Mesendoderm (in vitro differentiated cells): ENCODE measurements at regions not wholly inside any gene's neighbourhood (a gene's known extent, or its start where the extent isn't known, plus 50 kb on each side); places are given as distances from the start of the nearest gene placed in this dataset.

Experiments used
- DNase-seq: peaks from one replicate; pipeline ENCODE4 v3.0.0; 2013
- H2AK5ac ChIP-seq: 2 replicates; pipeline ENCODE4 v1.6.1; 2013; ENCODE audit warnings: low read length, inconsistent platforms
- H2BK120ac ChIP-seq: 2 replicates; pipeline ENCODE4 v1.6.1; 2013; ENCODE audit warnings: low read depth, mild to moderate bottlenecking, low read length, moderate library complexity, mixed read lengths
- H2BK15ac ChIP-seq: replicated peaks from 2 replicates; pipeline ENCODE4 v1.6.1; 2013; ENCODE audit warnings: low read depth, mild to moderate bottlenecking, moderate library complexity
- H2BK5ac ChIP-seq: 2 replicates; pipeline ENCODE4 v1.6.1; 2013; ENCODE audit warnings: low read length, inconsistent platforms
- H3K18ac ChIP-seq: 2 replicates; pipeline ENCODE4 v1.6.1; 2013; ENCODE audit warnings: mild to moderate bottlenecking, low read length, mixed read lengths
- H3K23ac ChIP-seq: one replicate; pipeline ENCODE4 v1.6.1; 2013; ENCODE audit warnings: low read length
- H3K27ac ChIP-seq: 2 replicates; pipeline ENCODE4 v1.5.1; 2013; ENCODE audit warnings: low read depth, mild to moderate bottlenecking, inconsistent platforms, low read length, moderate library complexity
- H3K27me3 ChIP-seq: 2 replicates; pipeline ENCODE4 v1.6.1; 2013; ENCODE audit warnings: low read length, control low read depth, mild to moderate bottlenecking, inconsistent platforms; ENCODE audit not compliant: insufficient read depth, poor library complexity
- H3K36me3 ChIP-seq: 2 replicates; pipeline ENCODE4 v1.6.1; 2013; ENCODE audit warnings: low read length, inconsistent platforms; ENCODE audit not compliant: control insufficient read depth, insufficient read depth
- H3K4ac ChIP-seq: one replicate; pipeline ENCODE4 v1.6.1; 2013; ENCODE audit warnings: low read depth, mild to moderate bottlenecking, low read length, moderate library complexity
- H3K4me1 ChIP-seq: 2 replicates; pipeline ENCODE4 v1.6.1; 2013; ENCODE audit warnings: low read depth, low read length, inconsistent platforms; ENCODE audit not compliant: control insufficient read depth
- H3K4me2 ChIP-seq: 2 replicates; pipeline ENCODE4 v1.6.1; 2013; ENCODE audit warnings: low read length
- H3K4me3 ChIP-seq: 2 replicates; pipeline ENCODE4 v1.5.1; 2013; ENCODE audit warnings: mild to moderate bottlenecking, low read length
- H3K56ac ChIP-seq: one replicate; pipeline ENCODE4 v1.6.1; 2013; ENCODE audit warnings: low read length
- H3K79me1 ChIP-seq: 2 replicates; pipeline ENCODE4 v1.6.1; 2013; ENCODE audit warnings: low read length, inconsistent platforms
- H3K79me2 ChIP-seq: 2 replicates; pipeline ENCODE4 v1.6.1; 2013; ENCODE audit warnings: mild to moderate bottlenecking, low read length; ENCODE audit not compliant: control insufficient read depth, insufficient read depth
- H3K9ac ChIP-seq: 2 replicates; pipeline ENCODE4 v1.6.1; 2013; ENCODE audit warnings: low read length, inconsistent platforms
- H4K5ac ChIP-seq: one replicate; pipeline ENCODE4 v1.6.1; 2013; ENCODE audit warnings: low read length
- H4K8ac ChIP-seq: one replicate; pipeline ENCODE4 v1.6.1; 2013; ENCODE audit warnings: low read depth, mild to moderate bottlenecking, control low read depth, low read length, moderate library complexity
- WGBS: extraction: QIAGEN DNeasy Blood & Tissue Kit; methylation state at CpG from one replicate; pipeline ENCODE4 v1.1.7; 2013; ENCODE audit warnings: low lambda C conversion rate, missing lambda C conversion rate; ENCODE audit not compliant: insufficient coverage; ENCODE audit errors: extremely low coverage; 5-methylcytosine and 5-hydroxymethylcytosine counted together

DNA sequence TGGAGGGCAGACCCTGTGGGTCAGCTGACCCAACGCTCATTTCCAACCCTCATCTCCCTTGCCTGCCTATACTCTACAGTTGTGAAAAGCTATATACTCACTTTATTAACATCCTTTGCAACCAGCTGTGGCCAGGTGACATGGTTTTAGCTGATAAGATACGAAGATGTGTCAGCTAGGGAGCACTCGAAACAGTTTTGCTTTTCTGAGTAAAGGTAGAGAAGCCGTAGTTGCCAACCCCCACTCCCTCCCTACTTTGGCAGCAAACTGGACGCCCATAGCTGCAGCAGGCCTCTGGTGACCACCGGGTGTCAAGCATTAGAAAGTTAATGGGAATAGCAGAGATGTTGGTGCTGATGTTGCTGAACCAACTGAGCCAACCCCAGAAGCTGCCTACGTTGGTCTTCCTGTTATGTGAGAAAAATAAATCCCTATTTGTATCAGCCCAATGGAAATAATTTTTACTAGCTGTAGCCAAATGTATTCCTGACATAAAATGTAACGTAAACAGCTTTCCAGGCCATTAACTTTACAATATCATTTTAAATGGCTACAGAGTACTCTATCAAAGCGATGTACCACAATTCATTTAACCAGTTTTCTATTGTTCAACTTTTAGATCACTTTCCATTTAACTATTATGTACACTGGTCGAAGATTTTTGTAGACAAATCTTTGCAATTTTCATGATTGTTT, 98.5 kb upstream of the TMCC3 start:
- Histone ChIP-seq H3K4me2 (no peak overlapping the region), H3K56ac (no peak overlapping the region), H3K27ac (no peak overlapping the region), H3K79me1 (no peaks in the 10 kb centered on the region), H4K8ac (no peak overlapping the region), H3K4ac (no peak overlapping the region), H3K4me1 (no peaks in the 10 kb centered on the region), H2BK120ac (no peak overlapping the region), H2AK5ac (no peak overlapping the region), H3K36me3 (no peaks in the 10 kb centered on the region), H2BK5ac (no peak overlapping the region), H2BK15ac (no peak overlapping the region), H4K5ac (no peak overlapping the region), H3K9ac (no peak overlapping the region), H3K27me3 (no peaks in the 10 kb centered on the region), H3K79me2 (no peaks in the 10 kb centered on the region), H3K4me3 (no peak overlapping the region), H3K23ac (no peak overlapping the region), H3K18ac (no peak overlapping the region)
- no CpG with 5 or more reads among the region's 10 CpGs for WGBS
- no peak for DNase-seq

GRCh38 chr12:94745562-94745961, 95.2 kb upstream of the TMCC3 start:
- no peaks in the 10 kb centered on the region for H3K27me3 ChIP-seq
- H3K36me3 ChIP-seq, result no peaks in the 10 kb centered on the region
- no peak overlapping the region for H3K9ac ChIP-seq

DNA sequence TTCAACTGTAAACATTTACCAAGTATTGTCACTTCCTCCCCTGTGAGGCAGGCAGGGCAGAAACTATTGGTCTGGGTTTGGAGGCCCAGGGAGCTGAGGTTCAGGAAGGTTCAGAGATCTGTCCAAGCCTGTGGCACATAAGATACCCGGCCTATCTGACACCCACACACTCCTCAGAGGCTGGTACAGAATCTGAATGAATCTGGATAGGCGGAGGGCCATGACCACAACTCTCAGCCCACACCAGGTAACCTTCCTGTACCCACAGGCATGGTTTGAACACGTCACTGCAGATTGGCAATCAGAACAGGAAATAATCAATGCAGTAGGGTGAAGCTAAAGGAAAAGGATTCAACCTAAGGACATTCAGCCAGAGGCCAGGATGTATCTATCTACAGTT, 92.8 kb upstream of the TMCC3 start:
- no CpG with 5 or more reads among the region's 3 CpGs for WGBS

More at GRCh38 chr12:94745562-94745961, 95.2 kb upstream of the TMCC3 start:
- no peaks in the 10 kb centered on the region for H3K4me1 ChIP-seq
- WGBS, result no CpG with 5 or more reads among the region's 4 CpGs
- no peak overlapping the region for H3K56ac ChIP-seq
- H2BK15ac ChIP-seq, result no peak overlapping the region
- no peak overlapping the region for H3K18ac ChIP-seq
- no peak for DNase-seq
- no peak overlapping the region for H4K5ac ChIP-seq
- no peak overlapping the region for H2BK120ac ChIP-seq
- H2BK5ac ChIP-seq, result no peak overlapping the region
- no peaks in the 10 kb centered on the region for H3K79me2 ChIP-seq
- H3K4me3 ChIP-seq, result no peak overlapping the region
- no peak overlapping the region for H3K4me2 ChIP-seq
- no peak overlapping the region for H3K4ac ChIP-seq
- no peak overlapping the region for H3K23ac ChIP-seq
- H4K8ac ChIP-seq, result no peak overlapping the region
- no peaks in the 10 kb centered on the region for H3K79me1 ChIP-seq
- no peak overlapping the region for H2AK5ac ChIP-seq
- no peak overlapping the region for H3K27ac ChIP-seq

DNA sequence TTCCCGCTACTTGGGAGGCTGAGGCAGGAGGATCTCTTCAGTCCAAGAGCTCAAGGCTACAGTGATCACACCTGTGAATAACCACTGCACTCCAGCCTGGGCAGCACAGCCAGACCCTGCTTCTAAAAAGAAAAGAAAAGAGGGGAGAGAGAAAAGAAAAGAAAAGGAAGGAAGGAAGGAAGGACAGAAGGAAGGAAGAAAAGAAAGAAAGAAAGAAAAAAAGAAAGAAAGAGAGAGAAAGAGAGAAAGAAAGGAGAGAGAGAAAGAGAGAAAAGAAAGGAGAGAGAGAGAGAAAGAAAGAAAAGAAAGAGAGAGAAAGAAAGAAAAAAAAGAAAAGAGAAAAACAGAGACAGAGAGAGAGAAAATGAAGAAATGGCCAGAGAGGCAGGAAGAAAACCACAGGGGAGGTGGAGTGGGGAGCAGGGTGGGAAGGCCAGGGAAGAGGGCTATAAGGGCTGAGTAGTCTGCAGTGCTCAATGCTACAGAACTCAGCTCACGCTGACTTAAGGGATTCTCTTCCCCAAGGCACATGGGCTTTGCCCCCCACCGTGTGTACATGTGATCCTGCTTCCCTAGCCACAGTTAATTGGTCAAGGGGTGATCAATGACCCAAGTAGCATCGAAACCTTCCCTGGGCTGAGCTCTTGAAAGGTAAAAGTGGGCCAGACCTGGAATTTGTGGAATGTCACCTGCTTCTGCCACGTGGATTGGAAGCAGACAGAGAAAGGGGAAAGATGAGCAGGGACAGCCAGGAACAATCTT, 90.4 kb upstream of the TMCC3 start:
- no peaks in the 10 kb centered on the region for H3K79me2 ChIP-seq
- H3K36me3 ChIP-seq, result no peaks in the 10 kb centered on the region
- no peak overlapping the region for H2BK120ac ChIP-seq
- H3K23ac ChIP-seq, result no peak overlapping the region
- no peaks in the 10 kb centered on the region for H3K27me3 ChIP-seq
- H3K4me1 ChIP-seq, result no peaks in the 10 kb centered on the region
- no peak overlapping the region for H4K5ac ChIP-seq
- no peak overlapping the region for H2AK5ac ChIP-seq
- H3K79me1 ChIP-seq, result no peaks in the 10 kb centered on the region
- no peak overlapping the region for H4K8ac ChIP-seq
- H3K4me2 ChIP-seq, result no peak overlapping the region
- DNase-seq, result peak; percentile 83
- H3K56ac ChIP-seq, result no peak overlapping the region
- no peak overlapping the region for H2BK5ac ChIP-seq
- H3K9ac ChIP-seq, result no peak overlapping the region
- no CpG with 5 or more reads among the region's 5 CpGs for WGBS
- H2BK15ac ChIP-seq, result no peak overlapping the region
- no peak overlapping the region for H3K27ac ChIP-seq
- H3K4me3 ChIP-seq, result no peak overlapping the region
- H3K4ac ChIP-seq, result no peak overlapping the region
- H3K18ac ChIP-seq, result no peak overlapping the region

More for the DNA sequence above, 92.8 kb upstream of the TMCC3 start:
- H3K9ac ChIP-seq, result no peak overlapping the region
- no peak for DNase-seq
- H2BK120ac ChIP-seq, result no peak overlapping the region
- H3K18ac ChIP-seq, result no peak overlapping the region
- H4K5ac ChIP-seq, result no peak overlapping the region
- no peak overlapping the region for H2AK5ac ChIP-seq
- H3K36me3 ChIP-seq, result no peaks in the 10 kb centered on the region
- no peak overlapping the region for H2BK5ac ChIP-seq
- H2BK15ac ChIP-seq, result no peak overlapping the region
- H3K27ac ChIP-seq, result no peak overlapping the region
- no peak overlapping the region for H3K4me2 ChIP-seq
- H3K23ac ChIP-seq, result no peak overlapping the region
- H3K79me2 ChIP-seq, result no peaks in the 10 kb centered on the region
- no peak overlapping the region for H3K4me3 ChIP-seq
- no peaks in the 10 kb centered on the region for H3K79me1 ChIP-seq
- H3K56ac ChIP-seq, result no peak overlapping the region
- H4K8ac ChIP-seq, result no peak overlapping the region
- no peak overlapping the region for H3K4ac ChIP-seq
- H3K4me1 ChIP-seq, result no peaks in the 10 kb centered on the region
- H3K27me3 ChIP-seq, result no peaks in the 10 kb centered on the region

GRCh38 chr12:94736820-94737219, 86.5 kb upstream of the TMCC3 start:
- H3K18ac ChIP-seq, result no peak overlapping the region
- no peak overlapping the region for H3K56ac ChIP-seq
- H3K27me3 ChIP-seq, result no peaks in the 10 kb centered on the region
- no peak overlapping the region for H4K5ac ChIP-seq
- H2AK5ac ChIP-seq, result no peak overlapping the region
- H3K9ac ChIP-seq, result no peak overlapping the region
- H2BK120ac ChIP-seq, result no peak overlapping the region
- no peak overlapping the region for H3K4me2 ChIP-seq
- H3K36me3 ChIP-seq, result no peaks in the 10 kb centered on the region
- no peaks in the 10 kb centered on the region for H3K4me1 ChIP-seq
- no peak overlapping the region for H4K8ac ChIP-seq
- no peaks in the 10 kb centered on the region for H3K79me1 ChIP-seq
- no peak overlapping the region for H2BK15ac ChIP-seq
- H3K79me2 ChIP-seq, result no peaks in the 10 kb centered on the region
- no peak overlapping the region for H2BK5ac ChIP-seq
- no peak overlapping the region for H3K4ac ChIP-seq
- no peak overlapping the region for H3K23ac ChIP-seq
- H3K27ac ChIP-seq, result no peak overlapping the region
- no peak overlapping the region for H3K4me3 ChIP-seq
- no peak for DNase-seq
- WGBS, result no CpG with 5 or more reads among the region's 5 CpGs
